ENCODE measurements at regions not wholly inside any gene's neighbourhood (a gene's known extent, or its start where the extent isn't known, plus 50 kb on each side); places are given as distances from the start of the nearest gene placed in this dataset.
A peak's percentile ranks its signal among the peaks of the same experiment; 100 is the strongest.

- Histone ChIP-seq H3F3A (ENCODE audit: insufficient read depth, low read length) (no peaks in the 10 kb centered on the region), H3K9ac (ENCODE audit: low read length) (no peak overlapping the region)
- no peak for DNase-seq
Measured at GRCh38 chrX:127908384-127908783, 143.8 kb downstream of the ACTRT1 start.

GRCh38 chrX:127888767-127889166, 163.4 kb downstream of the ACTRT1 start:
- Histone ChIP-seq H3K9me3 (replicated peaks; ENCODE audit: insufficient read depth, low read length) (no peaks in the 10 kb centered on the region), H3K27ac (ENCODE audit: low read length) (peak overlapping the region; percentile 18; the same call in 1 of the 2 replicates), H2AFZ (ENCODE audit: low read length) (0 out of 2 replicates have a peak overlapping the region, but pooled peaks have one; percentile 27), H3K79me2 (ENCODE audit: low read length) (no peaks in the 10 kb centered on the region), H3K4me3 (ENCODE audit: low read length) (no peak overlapping the region), H4K20me1 (ENCODE audit: insufficient read depth, low read length) (no peaks in the 10 kb centered on the region), H3K36me3 (replicated peaks; ENCODE audit: insufficient read depth, low read length) (no peaks in the 10 kb centered on the region), H3K27me3 (replicated peaks; ENCODE audit: insufficient read depth, low read length) (no peaks in the 10 kb centered on the region), H3K9me2 (replicated peaks; ENCODE audit: insufficient read depth, low read length) (no peaks in the 10 kb centered on the region), H3F3A (ENCODE audit: insufficient read depth, low read length) (no peaks in the 10 kb centered on the region), H3K4me2 (ENCODE audit: low read depth, low read length) (peak overlapping the region; percentile 34; the same call in 1 of the 2 replicates), H3K9ac (ENCODE audit: low read length) (no peak overlapping the region), H3K4me1 (ENCODE audit: low read length) (peaks cover 6% of the 10 kb centered on the region; the same call in 1 of the 2 replicates)
- TF ChIP-seq EZH2phosphoT487 (IDR thresholded peaks at IDR 0.05; ENCODE audit: low read length) (no peak), CTCF (IDR thresholded peaks at IDR 0.05; ENCODE audit: low read length) (no peak), EZH2 (optimal IDR thresholded peaks at IDR 0.05; ENCODE audit: low read depth, low read length) (no peak)
- DNase-seq = peak; percentile 56

More at GRCh38 chrX:127908384-127908783, 143.8 kb downstream of the ACTRT1 start:
- Histone ChIP-seq H3K4me1 (ENCODE audit: low read length) (no peaks in the 10 kb centered on the region), H3K27ac (ENCODE audit: low read length) (no peak overlapping the region), H3K9me2 (replicated peaks; ENCODE audit: insufficient read depth, low read length) (no peaks in the 10 kb centered on the region), H4K20me1 (ENCODE audit: insufficient read depth, low read length) (no peaks in the 10 kb centered on the region), H3K27me3 (replicated peaks; ENCODE audit: insufficient read depth, low read length) (no peaks in the 10 kb centered on the region), H2AFZ (ENCODE audit: low read length) (no peak overlapping the region), H3K9me3 (replicated peaks; ENCODE audit: insufficient read depth, low read length) (no peaks in the 10 kb centered on the region), H3K4me3 (ENCODE audit: low read length) (no peak overlapping the region), H3K4me2 (ENCODE audit: low read depth, low read length) (no peak overlapping the region), H3K36me3 (replicated peaks; ENCODE audit: insufficient read depth, low read length) (no peaks in the 10 kb centered on the region), H3K79me2 (ENCODE audit: low read length) (no peaks in the 10 kb centered on the region)
- no peak for TF ChIP-seq EZH2 (optimal IDR thresholded peaks at IDR 0.05; ENCODE audit: low read depth, low read length)
- no peak for TF ChIP-seq EZH2phosphoT487 (IDR thresholded peaks at IDR 0.05; ENCODE audit: low read length)
- TF ChIP-seq CTCF (IDR thresholded peaks at IDR 0.05; ENCODE audit: low read length) = no peak

- Histone ChIP-seq H3K79me2 (ENCODE audit: low read length) (no peaks in the 10 kb centered on the region), H3F3A (ENCODE audit: insufficient read depth, low read length) (no peaks in the 10 kb centered on the region), H3K4me2 (ENCODE audit: low read depth, low read length) (no peak overlapping the region), H3K27ac (ENCODE audit: low read length) (no peak overlapping the region), H4K20me1 (ENCODE audit: insufficient read depth, low read length) (no peaks in the 10 kb centered on the region), H3K9me2 (replicated peaks; ENCODE audit: insufficient read depth, low read length) (no peaks in the 10 kb centered on the region), H3K4me3 (ENCODE audit: low read length) (no peak overlapping the region), H3K4me1 (ENCODE audit: low read length) (peaks cover 6% of the 10 kb centered on the region; the same call in 1 of the 2 replicates), H2AFZ (ENCODE audit: low read length) (no peak overlapping the region), H3K9ac (ENCODE audit: low read length) (no peak overlapping the region), H3K9me3 (replicated peaks; ENCODE audit: insufficient read depth, low read length) (no peaks in the 10 kb centered on the region), H3K27me3 (replicated peaks; ENCODE audit: insufficient read depth, low read length) (no peaks in the 10 kb centered on the region), H3K36me3 (replicated peaks; ENCODE audit: insufficient read depth, low read length) (no peaks in the 10 kb centered on the region)
- DNase-seq = no peak
- no peak for TF ChIP-seq EZH2 (optimal IDR thresholded peaks at IDR 0.05; ENCODE audit: low read depth, low read length)
- TF ChIP-seq CTCF (IDR thresholded peaks at IDR 0.05; ENCODE audit: low read length) = no peak
- TF ChIP-seq EZH2phosphoT487 (IDR thresholded peaks at IDR 0.05; ENCODE audit: low read length) = no peak
Measured at GRCh38 chrX:127884921-127885320, 167.3 kb downstream of the ACTRT1 start.
